ENCODE measurements at regions not wholly inside any gene's neighbourhood (a gene's known extent, or its start where the extent isn't known, plus 50 kb on each side); places are given as distances from the start of the nearest gene placed in this dataset.
A peak's percentile ranks its signal among the peaks of the same experiment; 100 is the strongest.

DNA sequence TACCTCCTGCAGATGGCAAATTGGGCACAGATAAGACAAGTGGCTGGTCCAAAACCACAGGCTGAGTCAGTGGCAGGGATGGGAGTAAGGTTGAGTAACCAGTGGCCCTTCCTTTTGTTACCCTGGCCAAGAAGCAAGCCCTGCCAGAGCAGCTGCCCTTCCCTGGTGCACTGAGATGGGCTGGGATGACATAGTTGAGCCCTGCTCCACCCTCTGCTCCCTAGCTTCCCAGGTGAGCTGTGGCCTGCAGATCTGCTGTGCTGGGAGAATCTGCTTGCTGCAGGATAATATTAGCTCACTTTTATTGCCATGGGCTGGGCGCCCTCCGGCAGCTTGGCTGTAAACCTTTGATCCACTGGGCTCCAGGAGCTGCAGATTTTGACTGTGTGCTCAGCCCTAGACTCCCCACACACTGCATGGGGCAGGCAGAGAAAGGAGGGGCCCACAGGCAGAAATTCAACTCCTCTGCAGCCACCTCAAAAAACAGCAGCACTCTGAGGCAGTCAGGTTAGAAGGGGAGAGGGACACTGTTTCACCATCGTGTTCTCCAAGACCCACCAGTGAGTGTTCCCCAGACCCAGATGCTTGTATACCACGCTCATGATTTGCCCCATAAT is 101.8 kb downstream of the CBLN1 start:
- TF ChIP-seq, protein P1, sequence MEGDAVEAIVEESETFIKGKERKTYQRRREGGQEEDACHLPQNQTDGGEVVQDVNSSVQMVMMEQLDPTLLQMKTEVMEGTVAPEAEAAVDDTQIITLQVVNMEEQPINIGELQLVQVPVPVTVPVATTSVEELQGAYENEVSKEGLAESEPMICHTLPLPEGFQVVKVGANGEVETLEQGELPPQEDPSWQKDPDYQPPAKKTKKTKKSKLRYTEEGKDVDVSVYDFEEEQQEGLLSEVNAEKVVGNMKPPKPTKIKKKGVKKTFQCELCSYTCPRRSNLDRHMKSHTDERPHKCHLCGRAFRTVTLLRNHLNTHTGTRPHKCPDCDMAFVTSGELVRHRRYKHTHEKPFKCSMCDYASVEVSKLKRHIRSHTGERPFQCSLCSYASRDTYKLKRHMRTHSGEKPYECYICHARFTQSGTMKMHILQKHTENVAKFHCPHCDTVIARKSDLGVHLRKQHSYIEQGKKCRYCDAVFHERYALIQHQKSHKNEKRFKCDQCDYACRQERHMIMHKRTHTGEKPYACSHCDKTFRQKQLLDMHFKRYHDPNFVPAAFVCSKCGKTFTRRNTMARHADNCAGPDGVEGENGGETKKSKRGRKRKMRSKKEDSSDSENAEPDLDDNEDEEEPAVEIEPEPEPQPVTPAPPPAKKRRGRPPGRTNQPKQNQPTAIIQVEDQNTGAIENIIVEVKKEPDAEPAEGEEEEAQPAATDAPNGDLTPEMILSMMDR (IDR thresholded peaks at IDR 0.05; ENCODE audit: insufficient read depth in 1 of 2, low read depth in 1 of 2, low read length in 1 of 2, severe bottlenecking in 1 of 2, unreplicated experiment in 1 of 2) = no peak
- ChIA-PET CTCF (no interaction called here), POLR2A (no interaction called here)
- Histone ChIP-seq H3K9me3 (no peaks in the 10 kb centered on the region), H3K27me3 (replicated peaks; ENCODE audit: control insufficient read depth, insufficient read depth, low read length) (0 out of 2 replicates have a peak, but pooled peaks cover 1% of the 10 kb centered on the region), H3K36me3 (ENCODE audit: control insufficient read depth, insufficient read depth, low read length) (no peaks in the 10 kb centered on the region), H3K4me3 (ENCODE audit: low read depth, low read length) (no peak overlapping the region), H3K4me1 (no peaks in the 10 kb centered on the region)
- Mint-ChIP-seq H3K27ac (ENCODE audit: unreplicated experiment) (no peak overlapping the region), H3K4me1 (ENCODE audit: low read depth, unreplicated experiment) (no peaks in the 10 kb centered on the region), H3K4me3 (ENCODE audit: unreplicated experiment) (no peak overlapping the region), H3K36me3 (ENCODE audit: insufficient read depth, unreplicated experiment) (no peaks in the 10 kb centered on the region), H3K9me3 (ENCODE audit: unreplicated experiment) (no peaks in the 10 kb centered on the region), H3K27me3 (ENCODE audit: insufficient read depth, unreplicated experiment) (no peaks in the 10 kb centered on the region)
- peak in 1 of 2 experiments; percentile 5 for DNase-seq
- BruUV-seq (replicated peaks) = no TSS peak
- intact Hi-C loops (cut with micrococcal nuclease; ENCODE audit: unreplicated experiment) = no loop called here

DNA sequence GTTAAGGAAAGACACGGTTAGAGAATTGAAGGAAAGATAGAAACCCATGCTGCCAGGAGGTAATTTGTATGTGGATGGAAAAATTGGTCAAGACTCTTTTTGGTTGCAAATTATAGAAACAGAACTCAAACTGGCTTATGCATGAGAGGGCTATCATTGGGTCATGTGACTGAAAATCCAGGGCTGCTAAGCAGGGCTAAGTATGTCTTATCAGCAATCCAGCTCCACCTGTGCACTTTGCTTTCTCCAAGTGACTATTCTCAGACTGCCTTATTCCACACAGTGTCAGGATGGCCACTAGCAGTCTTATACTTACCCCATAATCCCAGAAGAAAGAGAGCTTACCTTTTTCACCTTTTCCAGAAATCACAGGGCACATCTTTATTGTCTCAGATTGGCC is 113.5 kb downstream of the CBLN1 start:
- no peaks in the 10 kb centered on the region for H3K36me3 Mint-ChIP-seq (ENCODE audit: insufficient read depth, unreplicated experiment)
- H3K9me3 Mint-ChIP-seq (ENCODE audit: unreplicated experiment) = no peaks in the 10 kb centered on the region
- ChIA-PET CTCF (no interaction called here), POLR2A (no interaction called here)
- H3K27me3 ChIP-seq (replicated peaks; ENCODE audit: control insufficient read depth, insufficient read depth, low read length) = no peaks in the 10 kb centered on the region
- no peak overlapping the region for H3K4me3 ChIP-seq (ENCODE audit: low read depth, low read length)
- no TSS peak for BruUV-seq (replicated peaks)
- no peak overlapping the region for H3K4me3 Mint-ChIP-seq (ENCODE audit: unreplicated experiment)
- H3K36me3 ChIP-seq (ENCODE audit: control insufficient read depth, insufficient read depth, low read length) = no peaks in the 10 kb centered on the region
- H3K9me3 ChIP-seq = no peaks in the 10 kb centered on the region
- no peaks in the 10 kb centered on the region for H3K4me1 ChIP-seq
- no peaks in the 10 kb centered on the region for H3K4me1 Mint-ChIP-seq (ENCODE audit: low read depth, unreplicated experiment)
- TF ChIP-seq, protein P1 (IDR thresholded peaks at IDR 0.05; ENCODE audit: insufficient read depth in 1 of 2, low read depth in 1 of 2, low read length in 1 of 2, severe bottlenecking in 1 of 2, unreplicated experiment in 1 of 2) = no peak
- DNase-seq = no peak
- H3K27me3 Mint-ChIP-seq (ENCODE audit: insufficient read depth, unreplicated experiment) = peaks cover 9% of the 10 kb centered on the region
- intact Hi-C loops (cut with micrococcal nuclease; ENCODE audit: unreplicated experiment) = no loop called here
- H3K27ac Mint-ChIP-seq (ENCODE audit: unreplicated experiment) = no peak overlapping the region

DNA sequence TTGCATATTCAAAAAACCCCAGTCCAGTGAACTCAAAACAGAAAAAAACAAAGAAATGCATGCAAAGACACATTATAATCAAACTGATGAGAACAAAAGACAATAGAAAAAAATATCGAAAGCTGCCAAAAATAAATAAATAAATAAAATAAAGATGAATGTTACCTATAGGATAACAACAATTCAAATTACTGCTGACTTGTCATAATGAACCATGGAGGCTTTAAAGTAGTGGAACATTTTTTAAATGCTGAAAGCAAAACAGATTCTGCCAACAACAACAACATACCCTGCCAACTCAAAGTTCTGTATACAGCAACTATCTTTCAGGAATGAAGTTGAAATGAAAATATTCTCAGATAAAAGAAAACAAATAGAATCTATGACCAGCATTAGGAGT is 116.6 kb downstream of the CBLN1 start:
- intact Hi-C loops (cut with micrococcal nuclease; ENCODE audit: unreplicated experiment) = no loop called here
- H3K36me3 Mint-ChIP-seq (ENCODE audit: insufficient read depth, unreplicated experiment) = no peaks in the 10 kb centered on the region
- Histone ChIP-seq H3K9me3 (no peaks in the 10 kb centered on the region), H3K4me1 (no peaks in the 10 kb centered on the region), H3K4me3 (ENCODE audit: low read depth, low read length) (no peak overlapping the region), H3K36me3 (ENCODE audit: control insufficient read depth, insufficient read depth, low read length) (no peaks in the 10 kb centered on the region), H3K27me3 (replicated peaks; ENCODE audit: control insufficient read depth, insufficient read depth, low read length) (no peaks in the 10 kb centered on the region)
- DNase-seq = no peak
- H3K4me3 Mint-ChIP-seq (ENCODE audit: unreplicated experiment) = no peak overlapping the region
- no peaks in the 10 kb centered on the region for H3K4me1 Mint-ChIP-seq (ENCODE audit: low read depth, unreplicated experiment)
- BruUV-seq (replicated peaks) = no TSS peak
- H3K9me3 Mint-ChIP-seq (ENCODE audit: unreplicated experiment) = no peaks in the 10 kb centered on the region
- TF ChIP-seq, protein P1 (IDR thresholded peaks at IDR 0.05; ENCODE audit: insufficient read depth in 1 of 2, low read depth in 1 of 2, low read length in 1 of 2, severe bottlenecking in 1 of 2, unreplicated experiment in 1 of 2) = no peak
- H3K27ac Mint-ChIP-seq (ENCODE audit: unreplicated experiment) = no peak overlapping the region
- peaks cover 6% of the 10 kb centered on the region for H3K27me3 Mint-ChIP-seq (ENCODE audit: insufficient read depth, unreplicated experiment)
- CTCF ChIA-PET = no interaction called here
- POLR2A ChIA-PET = no interaction called here

Measured in Caco-2 (cell line).